Mesenchymal stem cell (in vitro differentiated cells and primary cell): ENCODE measurements at regions not wholly inside any gene's neighbourhood (a gene's known extent, or its start where the extent isn't known, plus 50 kb on each side); places are given as distances from the start of the nearest gene placed in this dataset.

ENCODE experiments used
- DNase-seq: peaks from one replicate; pipeline ENCODE4 v3.0.0-alpha.2; 2013
- H2AFZ ChIP-seq: one replicate; pipeline ENCODE4 v1.6.1; 2013; ENCODE audit warnings: low read depth, mild to moderate bottlenecking, control low read depth, inconsistent platforms, low read length, moderate library complexity
- H2AK5ac ChIP-seq: 2 replicates; pipeline ENCODE4 v1.6.1; 2013; ENCODE audit warnings: low read length, moderate library complexity, mild to moderate bottlenecking, inconsistent platforms; ENCODE audit not compliant: severe bottlenecking
- H2BK120ac ChIP-seq: one replicate; pipeline ENCODE4 v1.6.1; 2013; ENCODE audit warnings: low read depth, mild to moderate bottlenecking, inconsistent platforms, low read length, moderate library complexity
- H2BK12ac ChIP-seq, 2 experiments: one replicate each; pipeline ENCODE4 v1.6.1; 2013; ENCODE audit warnings: inconsistent platforms in 2 of 2, low read length in 2 of 2, mild to moderate bottlenecking in 2 of 2, moderate library complexity in 2 of 2, control low read depth in 1 of 2
- H2BK15ac ChIP-seq: one replicate; pipeline ENCODE4 v1.6.1; 2013; ENCODE audit warnings: mild to moderate bottlenecking, low read depth, inconsistent platforms; ENCODE audit not compliant: poor library complexity, severe bottlenecking
- H2BK5ac ChIP-seq: 2 replicates; pipeline ENCODE4 v1.6.1; 2013; ENCODE audit warnings: low read depth, mild to moderate bottlenecking, low read length, control low read depth, inconsistent platforms; ENCODE audit not compliant: poor library complexity, severe bottlenecking
- H3K14ac ChIP-seq, 2 experiments: one replicate each; pipeline ENCODE4 v1.6.1; 2013; ENCODE audit warnings: inconsistent platforms in 2 of 2, low read length in 2 of 2, control low read depth in 1 of 2, mild to moderate bottlenecking in 1 of 2, moderate library complexity in 1 of 2
- H3K18ac ChIP-seq, 2 experiments: one replicate each; pipeline ENCODE4 v1.6.1; 2013; ENCODE audit warnings: inconsistent platforms in 2 of 2, low read length in 2 of 2, control low read depth in 1 of 2, low read depth in 1 of 2, mild to moderate bottlenecking in 1 of 2
- H3K23ac ChIP-seq, 2 experiments: one replicate each; pipeline ENCODE4 v1.6.1; 2013; ENCODE audit warnings: inconsistent platforms in 2 of 2, low read length in 2 of 2, mild to moderate bottlenecking in 2 of 2, moderate library complexity in 2 of 2, control low read depth in 1 of 2
- H3K27ac ChIP-seq: 2 replicates; pipeline ENCODE4 v1.5.1; 2013; ENCODE audit warnings: mild to moderate bottlenecking, moderate library complexity, low read length, control low read depth, inconsistent platforms; ENCODE audit not compliant: poor library complexity, severe bottlenecking
- H3K27me3 ChIP-seq, 2 experiments: 2 replicates each; pipeline versions ENCODE4 v1.6.1 to v1.7.0; 2013; ENCODE audit warnings: low read length in 2 of 2, mild to moderate bottlenecking in 2 of 2, moderate library complexity in 2 of 2, control low read depth in 1 of 2, inconsistent platforms in 1 of 2; ENCODE audit not compliant: control insufficient read depth in 1 of 2, insufficient read depth in 1 of 2
- H3K36me3 ChIP-seq, 2 experiments: 2 replicates each; pipeline versions ENCODE4 v1.6.1 to v1.7.0; 2013; ENCODE audit warnings: low read length in 2 of 2, control low read depth in 1 of 2, inconsistent platforms in 1 of 2, low read depth in 1 of 2, mild to moderate bottlenecking in 1 of 2; ENCODE audit not compliant: insufficient read depth in 2 of 2, control insufficient read depth in 1 of 2
- H3K4ac ChIP-seq, 2 experiments: one replicate each; pipeline ENCODE4 v1.6.1; 2013; ENCODE audit warnings: inconsistent platforms in 2 of 2, low read length in 2 of 2, mild to moderate bottlenecking in 2 of 2, moderate library complexity in 2 of 2, control low read depth in 1 of 2, low read depth in 1 of 2
- H3K4me1 ChIP-seq: 2 replicates; pipeline ENCODE4 v1.6.1; 2013; ENCODE audit warnings: low read depth, low read length, control low read depth; ENCODE audit not compliant: control insufficient read depth, insufficient read depth
- H3K4me2 ChIP-seq: 2 replicates; pipeline ENCODE4 v1.6.1; 2013; ENCODE audit warnings: low read length, mild to moderate bottlenecking, inconsistent platforms; ENCODE audit not compliant: poor library complexity, severe bottlenecking
- H3K4me3 ChIP-seq, 2 experiments: 2 replicates each; pipeline versions ENCODE4 v1.5.1 to v1.7.0; 2013; ENCODE audit warnings: low read length in 2 of 2, mild to moderate bottlenecking in 2 of 2, control low read depth in 1 of 2, low read depth in 1 of 2; ENCODE audit not compliant: insufficient read depth in 1 of 2
- H3K79me1 ChIP-seq: replicated peaks from 2 replicates; pipeline ENCODE4 v1.6.1; 2013; ENCODE audit warnings: mild to moderate bottlenecking, control low read depth, low read length, inconsistent platforms; ENCODE audit not compliant: poor library complexity, severe bottlenecking
- H3K9ac ChIP-seq: 2 replicates; pipeline ENCODE4 v1.7.0; 2013; ENCODE audit warnings: mild to moderate bottlenecking, low read length, moderate library complexity
- H3K9me3 ChIP-seq: 2 replicates; pipeline ENCODE4 v1.7.0; 2013; ENCODE audit warnings: mild to moderate bottlenecking, low read length; ENCODE audit not compliant: control insufficient read depth
- H4K8ac ChIP-seq: one replicate; pipeline ENCODE4 v1.6.1; 2013; ENCODE audit warnings: inconsistent platforms, mild to moderate bottlenecking, low read length, moderate library complexity
- H4K91ac ChIP-seq: one replicate; pipeline ENCODE4 v1.6.1; 2013; ENCODE audit warnings: mild to moderate bottlenecking, low read length, inconsistent platforms
- WGBS: methylation state at CpG from one replicate; pipeline ENCODE4 v1.1.7; 2013; ENCODE audit warnings: mixed read lengths; 5-methylcytosine and 5-hydroxymethylcytosine counted together

DNA sequence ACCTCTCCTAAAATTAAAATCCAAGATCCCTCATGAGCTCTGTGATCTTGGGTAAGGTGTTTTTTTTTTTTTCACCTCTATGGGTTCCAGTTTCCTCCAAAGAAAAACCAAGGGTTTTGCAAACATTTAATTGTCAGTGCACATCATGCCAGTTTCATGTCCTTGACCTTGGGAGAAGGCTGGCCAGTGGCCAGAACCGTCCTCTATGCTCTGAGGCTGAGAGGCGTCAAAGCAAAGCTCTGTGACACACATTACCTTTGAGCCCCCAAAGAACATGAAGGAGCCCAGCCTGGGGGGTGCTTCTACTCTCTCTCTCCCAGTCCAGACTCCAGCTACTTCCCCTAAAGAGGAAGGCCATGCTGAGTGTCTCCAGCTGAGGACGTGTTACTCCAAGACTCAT is 145.5 kb upstream of the TMEM132C start:
- no peak overlapping the region for H3K4me2 ChIP-seq
- DNase-seq, result no peak
- no peak overlapping the region for H3K23ac ChIP-seq
- no peaks in the 10 kb centered on the region for H3K27me3 ChIP-seq
- H3K4ac ChIP-seq, result no peak overlapping the region
- no peak overlapping the region for H2BK15ac ChIP-seq
- no peak overlapping the region for H2BK120ac ChIP-seq
- no peak overlapping the region for H2BK5ac ChIP-seq
- no peak overlapping the region for H4K8ac ChIP-seq
- H2AFZ ChIP-seq, result no peak overlapping the region
- no peak overlapping the region for H2BK12ac ChIP-seq
- H3K4me3 ChIP-seq, result no peak overlapping the region
- no peak overlapping the region for H3K18ac ChIP-seq
- H3K4me1 ChIP-seq, result no peaks in the 10 kb centered on the region
- no peak overlapping the region for H2AK5ac ChIP-seq
- no peaks in the 10 kb centered on the region for H3K79me1 ChIP-seq
- H3K9me3 ChIP-seq, result peaks cover 4% of the 10 kb centered on the region
- 71% methylated on average over 3 of the region's 3 CpGs for WGBS
- H3K27ac ChIP-seq, result no peak overlapping the region
- H3K14ac ChIP-seq, result no peak overlapping the region
- H4K91ac ChIP-seq, result no peak overlapping the region
- H3K36me3 ChIP-seq, result no peaks in the 10 kb centered on the region
- H3K9ac ChIP-seq, result no peak overlapping the region

DNA sequence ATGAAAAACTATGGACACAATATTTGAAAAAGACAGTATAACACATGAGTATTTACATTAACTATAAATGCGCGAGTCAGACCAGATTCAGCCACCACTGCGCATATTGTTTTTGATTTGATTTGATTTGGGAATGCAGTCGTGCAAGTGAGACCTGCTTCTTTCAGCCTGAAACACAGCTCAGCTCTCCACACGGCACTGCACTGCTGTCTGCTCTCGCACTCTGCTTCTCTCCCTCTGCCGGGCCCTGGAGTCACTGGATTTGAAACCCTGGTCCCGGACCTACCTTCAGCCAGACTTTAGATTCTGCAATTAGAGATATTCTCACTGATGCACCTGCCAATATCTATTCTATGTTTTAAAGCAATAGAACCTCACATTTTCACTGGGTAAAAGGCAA is 143.9 kb upstream of the TMEM132C start:
- no peak overlapping the region for H2AK5ac ChIP-seq
- no peak overlapping the region for H4K8ac ChIP-seq
- H3K4me1 ChIP-seq, result no peaks in the 10 kb centered on the region
- H3K4ac ChIP-seq, result no peak overlapping the region
- H2BK15ac ChIP-seq, result no peak overlapping the region
- no peak overlapping the region for H3K4me3 ChIP-seq
- H3K9me3 ChIP-seq, result peaks cover 4% of the 10 kb centered on the region
- H3K9ac ChIP-seq, result no peak overlapping the region
- H2BK120ac ChIP-seq, result no peak overlapping the region
- H3K27me3 ChIP-seq, result no peaks in the 10 kb centered on the region
- H2BK5ac ChIP-seq, result no peak overlapping the region
- H2AFZ ChIP-seq, result no peak overlapping the region
- H3K27ac ChIP-seq, result no peak overlapping the region
- no peak overlapping the region for H3K14ac ChIP-seq
- WGBS, result 95% methylated on average over 8 of the region's 8 CpGs
- no peak overlapping the region for H3K23ac ChIP-seq
- H3K18ac ChIP-seq, result no peak overlapping the region
- H3K79me1 ChIP-seq, result no peaks in the 10 kb centered on the region
- H2BK12ac ChIP-seq, result no peak overlapping the region
- no peaks in the 10 kb centered on the region for H3K36me3 ChIP-seq
- DNase-seq, result no peak
- H3K4me2 ChIP-seq, result no peak overlapping the region
- H4K91ac ChIP-seq, result no peak overlapping the region

DNA sequence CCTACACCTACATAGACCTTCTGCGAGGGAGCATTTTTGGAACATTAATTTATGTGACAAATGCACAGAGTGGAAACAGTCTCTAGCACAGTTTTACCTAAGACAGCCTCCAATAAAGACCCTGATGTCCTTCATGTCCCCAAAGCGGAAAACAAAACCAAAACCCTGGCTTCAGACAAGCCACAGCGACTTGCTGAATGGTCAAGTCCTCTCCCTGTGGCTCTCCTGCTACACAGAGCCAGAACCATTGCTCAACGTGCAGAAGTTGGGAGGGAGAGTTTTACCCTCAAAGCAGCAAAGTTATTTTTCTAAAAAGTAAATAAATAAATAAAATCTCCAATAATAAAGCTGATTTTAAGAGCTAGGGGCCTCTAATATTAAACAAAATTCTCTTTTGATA is 135.0 kb upstream of the TMEM132C start:
- Histone ChIP-seq H3K18ac (no peak overlapping the region), H2AK5ac (no peak overlapping the region), H3K27me3 (no peaks in the 10 kb centered on the region), H2BK15ac (no peak overlapping the region), H3K27ac (no peak overlapping the region), H2BK120ac (no peak overlapping the region), H3K36me3 (no peaks in the 10 kb centered on the region), H4K91ac (no peak overlapping the region), H4K8ac (no peak overlapping the region), H3K23ac (no peak overlapping the region), H3K79me1 (no peaks in the 10 kb centered on the region), H2BK12ac (no peak overlapping the region), H2AFZ (no peak overlapping the region), H3K9me3 (no peaks in the 10 kb centered on the region), H3K4ac (no peak overlapping the region), H3K4me2 (no peak overlapping the region), H3K14ac (no peak overlapping the region), H3K9ac (no peak overlapping the region), H2BK5ac (no peak overlapping the region), H3K4me3 (no peak overlapping the region), H3K4me1 (no peaks in the 10 kb centered on the region)
- WGBS, result 75% methylated on average over 2 of the region's 4 CpGs
- no peak for DNase-seq

DNA sequence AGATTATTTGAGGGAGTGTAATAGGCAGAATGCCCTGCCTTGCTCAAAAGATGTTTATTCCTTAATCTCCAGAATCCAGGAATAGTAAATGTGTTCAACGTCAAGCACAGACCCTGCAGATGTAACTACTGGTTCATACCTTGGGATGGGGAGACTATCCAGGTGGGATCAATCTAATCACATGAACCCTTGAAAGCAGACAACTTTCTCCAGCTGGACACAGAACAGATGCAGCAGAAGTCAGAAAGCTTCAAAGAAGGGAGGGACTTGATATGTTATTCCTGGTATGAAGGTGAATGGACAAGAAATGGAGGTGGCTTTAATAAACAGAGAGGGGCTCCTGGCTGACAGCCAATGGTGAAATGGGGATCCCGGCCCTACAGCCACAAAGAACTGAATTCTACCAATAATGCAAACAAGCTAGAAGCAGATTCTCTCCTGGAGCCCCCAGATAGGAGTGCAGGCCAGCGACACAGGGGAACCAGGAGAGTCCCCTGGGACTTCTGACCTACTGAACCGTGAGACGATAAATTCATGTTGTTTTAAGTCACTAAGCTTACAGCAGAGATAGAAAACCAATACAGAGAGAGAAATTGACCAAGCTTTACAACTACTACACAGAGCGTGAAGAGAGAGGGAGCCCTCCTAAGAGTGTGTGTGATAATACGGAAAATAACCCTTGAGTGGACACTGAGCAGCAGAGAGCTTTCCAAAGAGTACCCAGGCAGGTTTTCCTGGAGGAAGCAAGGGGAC is 133.5 kb upstream of the TMEM132C start:
- H2BK15ac ChIP-seq, result no peak overlapping the region
- no peak overlapping the region for H3K4ac ChIP-seq
- no peak overlapping the region for H2BK120ac ChIP-seq
- H2AK5ac ChIP-seq, result no peak overlapping the region
- H3K18ac ChIP-seq, result no peak overlapping the region
- whole genome bisulfite sequencing, result 74% methylated on average over 4 of the region's 7 CpGs
- no peaks in the 10 kb centered on the region for H3K79me1 ChIP-seq
- no peak overlapping the region for H2BK12ac ChIP-seq
- no peak overlapping the region for H3K4me2 ChIP-seq
- H4K91ac ChIP-seq, result no peak overlapping the region
- no peak for DNase-seq
- H4K8ac ChIP-seq, result no peak overlapping the region
- no peak overlapping the region for H3K4me3 ChIP-seq
- H3K27ac ChIP-seq, result no peak overlapping the region
- H3K9ac ChIP-seq, result no peak overlapping the region
- no peak overlapping the region for H2AFZ ChIP-seq
- no peaks in the 10 kb centered on the region for H3K4me1 ChIP-seq
- H3K9me3 ChIP-seq, result no peaks in the 10 kb centered on the region
- H3K14ac ChIP-seq, result no peak overlapping the region
- H3K23ac ChIP-seq, result no peak overlapping the region
- H3K36me3 ChIP-seq, result no peaks in the 10 kb centered on the region
- no peak overlapping the region for H2BK5ac ChIP-seq
- H3K27me3 ChIP-seq, result no peaks in the 10 kb centered on the region
